Smooth muscle cell (in vitro differentiated cells): ENCODE measurements at regions not wholly inside any gene's neighbourhood (a gene's known extent, or its start where the extent isn't known, plus 50 kb on each side); places are given as distances from the start of the nearest gene placed in this dataset.

Source experiments
- DNase-seq: peaks from one replicate; lab custom pipeline; 2025; ENCODE audit not compliant: unreplicated experiment; lab: John Stamatoyannopoulos, UW
- H2AFZ ChIP-seq: fragments of 200-600 bp; sonication (generic); 2 replicates; pipeline ENCODE4 v1.6.0; 2016; ENCODE audit warnings: antibody characterized with exemption, low read depth, mild to moderate bottlenecking
- H3F3A ChIP-seq: fragments of 200-600 bp; sonication (generic); 2 replicates; pipeline ENCODE4 v1.6.0; 2017; ENCODE audit warnings: antibody characterized with exemption, low read depth
- H3K27ac ChIP-seq: fragments of 200-600 bp; sonication (generic); 2 replicates; pipeline ENCODE4 v1.5.1; 2016; ENCODE audit warnings: low read depth, mild to moderate bottlenecking
- H3K27me3 ChIP-seq: fragments of 200-600 bp; sonication (generic); 2 replicates; pipeline ENCODE4 v1.6.1; 2016; ENCODE audit warnings: low read depth, mild to moderate bottlenecking
- H3K36me3 ChIP-seq: fragments of 200-600 bp; sonication (generic); 2 replicates; pipeline ENCODE4 v1.5.1; 2016; ENCODE audit warnings: low read depth
- H3K4me1 ChIP-seq: fragments of 200-600 bp; sonication (generic); 2 replicates; pipeline ENCODE4 v1.5.1; 2016; ENCODE audit warnings: low read depth
- H3K4me2 ChIP-seq: fragments of 200-600 bp; sonication (generic); 2 replicates; pipeline ENCODE4 v1.6.0; 2016; ENCODE audit warnings: mild to moderate bottlenecking
- H3K4me3 ChIP-seq: fragments of 200-600 bp; sonication (generic); 2 replicates; pipeline ENCODE4 v1.5.1; 2016; ENCODE audit warnings: mild to moderate bottlenecking
- H3K79me2 ChIP-seq: fragments of 200-600 bp; sonication (generic); 2 replicates; pipeline ENCODE4 v1.6.0; 2016; ENCODE audit warnings: low read depth, mild to moderate bottlenecking
- H3K9ac ChIP-seq: fragments of 200-600 bp; sonication (generic); 2 replicates; pipeline ENCODE4 v1.6.0; 2016; ENCODE audit warnings: low read depth
- H3K9me3 ChIP-seq: fragments of 200-600 bp; sonication (generic); replicated peaks from 2 replicates; pipeline ENCODE4 v1.5.1; 2016; ENCODE audit warnings: low read depth
- H4K20me1 ChIP-seq: fragments of 200-600 bp; sonication (generic); 2 replicates; pipeline ENCODE4 v1.6.0; 2016; ENCODE audit warnings: low read depth
- WGBS: methylation state at CpG from one replicate; pipeline ENCODE4 v1.1.7; 2016; ENCODE audit warnings: low lambda C conversion rate; 5-methylcytosine and 5-hydroxymethylcytosine counted together
- TF ChIP-seq, protein P1 (sequence below): fragments of 200-600 bp; sonication (generic); IDR thresholded peaks from 2 replicates; pipeline ENCODE4 v1.5.1; 2017; ENCODE audit warnings: borderline replicate concordance, mild to moderate bottlenecking, antibody characterized with exemption; ENCODE audit not compliant: insufficient read depth, poor library complexity, severe bottlenecking

DNA sequence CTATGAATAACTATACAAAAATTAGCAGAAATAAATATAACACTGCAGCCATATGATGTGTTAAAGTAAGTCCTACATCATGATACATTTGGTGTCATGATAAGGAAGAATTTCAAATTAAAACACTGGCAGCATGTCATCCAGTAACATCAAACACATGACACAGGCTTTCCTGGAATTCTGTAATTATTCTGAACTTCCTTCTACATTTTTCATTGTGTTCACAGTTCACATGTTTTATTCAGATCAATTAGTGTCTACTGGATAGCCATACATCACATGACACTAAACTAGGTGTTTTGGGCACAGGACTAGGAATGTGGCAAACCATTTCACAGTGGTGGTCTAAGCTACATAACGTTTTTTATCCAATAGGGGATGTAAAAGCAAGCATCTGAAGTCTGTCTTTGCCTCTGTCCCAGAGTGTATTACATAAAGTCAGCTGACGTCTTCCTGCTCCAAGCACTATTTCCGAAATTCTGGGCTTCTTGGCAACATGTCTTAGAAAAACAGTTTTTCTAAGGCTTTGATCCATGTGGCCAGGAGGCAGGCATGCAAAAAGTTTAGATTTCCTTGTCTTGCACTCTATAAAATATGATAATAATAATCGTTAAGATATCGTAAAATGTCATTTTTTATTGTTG, 707.9 kb downstream of the CENPC start:
- no peaks in the 10 kb centered on the region for H3F3A ChIP-seq
- no peak overlapping the region for H2AFZ ChIP-seq
- no peak overlapping the region for H3K4me2 ChIP-seq
- TF ChIP-seq, protein P1, sequence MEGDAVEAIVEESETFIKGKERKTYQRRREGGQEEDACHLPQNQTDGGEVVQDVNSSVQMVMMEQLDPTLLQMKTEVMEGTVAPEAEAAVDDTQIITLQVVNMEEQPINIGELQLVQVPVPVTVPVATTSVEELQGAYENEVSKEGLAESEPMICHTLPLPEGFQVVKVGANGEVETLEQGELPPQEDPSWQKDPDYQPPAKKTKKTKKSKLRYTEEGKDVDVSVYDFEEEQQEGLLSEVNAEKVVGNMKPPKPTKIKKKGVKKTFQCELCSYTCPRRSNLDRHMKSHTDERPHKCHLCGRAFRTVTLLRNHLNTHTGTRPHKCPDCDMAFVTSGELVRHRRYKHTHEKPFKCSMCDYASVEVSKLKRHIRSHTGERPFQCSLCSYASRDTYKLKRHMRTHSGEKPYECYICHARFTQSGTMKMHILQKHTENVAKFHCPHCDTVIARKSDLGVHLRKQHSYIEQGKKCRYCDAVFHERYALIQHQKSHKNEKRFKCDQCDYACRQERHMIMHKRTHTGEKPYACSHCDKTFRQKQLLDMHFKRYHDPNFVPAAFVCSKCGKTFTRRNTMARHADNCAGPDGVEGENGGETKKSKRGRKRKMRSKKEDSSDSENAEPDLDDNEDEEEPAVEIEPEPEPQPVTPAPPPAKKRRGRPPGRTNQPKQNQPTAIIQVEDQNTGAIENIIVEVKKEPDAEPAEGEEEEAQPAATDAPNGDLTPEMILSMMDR: no peak
- H3K9ac ChIP-seq: no peak overlapping the region
- H3K36me3 ChIP-seq: no peaks in the 10 kb centered on the region
- no peak overlapping the region for H3K27ac ChIP-seq
- H3K9me3 ChIP-seq: no peaks in the 10 kb centered on the region
- H3K4me3 ChIP-seq: no peak overlapping the region
- DNase-seq: no peak
- H3K27me3 ChIP-seq: no peaks in the 10 kb centered on the region
- no peaks in the 10 kb centered on the region for H4K20me1 ChIP-seq
- no peaks in the 10 kb centered on the region for H3K4me1 ChIP-seq
- 74% methylated on average over 5 of the region's 5 CpGs for WGBS
- H3K79me2 ChIP-seq: no peaks in the 10 kb centered on the region

DNA sequence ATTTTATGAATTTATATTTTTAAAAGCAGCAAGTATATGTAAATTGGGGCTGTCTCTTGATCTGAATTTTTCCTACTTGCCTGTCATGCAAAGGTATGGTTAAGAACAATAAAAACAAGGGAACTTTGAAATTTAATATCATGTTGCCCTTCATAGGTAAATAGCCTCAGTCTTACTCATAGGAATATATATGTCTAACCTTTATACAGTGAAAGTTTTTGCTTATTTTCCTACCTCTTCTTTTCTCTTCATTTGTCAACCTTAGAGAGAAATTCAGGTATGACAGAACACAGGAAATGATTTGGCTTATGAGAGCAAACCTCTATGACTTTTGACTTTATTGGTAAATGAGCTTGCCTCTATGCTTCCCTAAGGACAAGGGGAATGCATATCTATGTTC, 716.0 kb downstream of the CENPC start:
- Histone ChIP-seq H2AFZ (no peak overlapping the region), H3K79me2 (no peaks in the 10 kb centered on the region), H3F3A (no peaks in the 10 kb centered on the region)

DNA sequence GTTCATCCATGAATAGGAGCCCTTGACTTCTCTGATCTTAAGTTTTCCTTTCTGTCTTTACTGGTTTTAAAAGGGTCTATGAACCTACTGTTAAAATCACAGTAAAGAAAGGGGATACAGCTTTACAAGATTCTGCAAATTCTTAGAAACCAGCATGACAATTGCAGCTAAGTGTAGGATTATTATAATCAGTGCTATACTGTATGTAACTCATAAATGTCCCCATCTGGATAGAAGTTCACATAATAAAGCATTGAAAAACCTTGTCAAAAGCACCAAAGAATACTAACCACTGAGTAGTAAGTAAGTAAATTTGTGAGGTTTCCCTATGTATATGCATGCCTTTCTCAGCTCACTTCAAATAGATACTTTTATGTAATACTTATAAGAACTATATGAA, 724.6 kb downstream of the CENPC start:
- Histone ChIP-seq H3K79me2 (no peaks in the 10 kb centered on the region), H2AFZ (no peak overlapping the region), H3K36me3 (no peaks in the 10 kb centered on the region), H3K27me3 (no peaks in the 10 kb centered on the region), H3K9me3 (no peaks in the 10 kb centered on the region), H3F3A (no peaks in the 10 kb centered on the region), H3K4me1 (no peaks in the 10 kb centered on the region), H3K4me3 (no peak overlapping the region), H3K27ac (no peak overlapping the region), H3K4me2 (no peak overlapping the region), H3K9ac (no peak overlapping the region), H4K20me1 (no peaks in the 10 kb centered on the region)
- DNase-seq: no peak
- TF ChIP-seq, protein P1: no peak

More for the DNA sequence above, 716.0 kb downstream of the CENPC start:
- Histone ChIP-seq H3K4me2 (no peak overlapping the region), H3K27me3 (no peaks in the 10 kb centered on the region), H3K27ac (no peak overlapping the region), H3K9me3 (no peaks in the 10 kb centered on the region), H3K4me1 (no peaks in the 10 kb centered on the region), H3K9ac (no peak overlapping the region), H3K36me3 (no peaks in the 10 kb centered on the region), H4K20me1 (no peaks in the 10 kb centered on the region), H3K4me3 (no peak overlapping the region)
- TF ChIP-seq, protein P1: no peak
- no peak for DNase-seq

DNA sequence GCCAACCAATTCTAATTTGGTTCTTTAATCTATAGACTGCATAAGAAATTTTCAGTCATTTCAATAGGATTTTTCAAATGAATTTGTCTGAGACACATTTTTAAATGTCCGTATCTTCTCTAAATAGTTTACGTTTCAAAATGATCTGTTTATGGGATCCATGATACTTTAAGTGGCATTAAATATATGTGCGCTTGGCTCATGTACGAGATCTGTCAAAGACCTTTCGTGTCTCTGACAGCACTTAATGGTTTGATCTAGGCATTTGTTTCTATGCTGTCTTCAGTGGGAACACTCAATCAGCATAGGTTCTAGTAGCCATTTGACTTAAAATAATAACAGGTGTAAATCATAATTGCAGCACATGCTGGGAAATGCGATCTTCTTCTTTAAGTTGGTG, 731.0 kb downstream of the CENPC start:
- no peaks in the 10 kb centered on the region for H3K79me2 ChIP-seq
- DNase-seq: no peak
- no peaks in the 10 kb centered on the region for H3K9me3 ChIP-seq
- H3K9ac ChIP-seq: no peak overlapping the region
- no peaks in the 10 kb centered on the region for H3F3A ChIP-seq
- H3K27ac ChIP-seq: no peak overlapping the region
- no peak overlapping the region for H3K4me3 ChIP-seq
- no peaks in the 10 kb centered on the region for H4K20me1 ChIP-seq
- H2AFZ ChIP-seq: no peak overlapping the region
- H3K4me1 ChIP-seq: no peaks in the 10 kb centered on the region
- TF ChIP-seq, protein P1: no peak
- 82% methylated on average over 6 of the region's 6 CpGs for WGBS
- no peaks in the 10 kb centered on the region for H3K27me3 ChIP-seq
- H3K36me3 ChIP-seq: no peaks in the 10 kb centered on the region
- H3K4me2 ChIP-seq: no peak overlapping the region
